GM12878 (cell line): ENCODE measurements at regions not wholly inside any gene's neighbourhood (a gene's known extent, or its start where the extent isn't known, plus 50 kb on each side); places are given as distances from the start of the nearest gene placed in this dataset.

Experiments used
- ATAC-seq: fragments of 200-7000 bp; cut with Tn5 transposase; 3 replicates; pipeline ENCODE4 v1.9.1; 2020; ENCODE audit warnings: mild to moderate bottlenecking, moderate library complexity
- BruUV-seq: library from RNA; stranded (reverse); fragments of 400-500 nt; replicated peaks from 2 replicates; lab custom pipeline; 2021; lab: Mats Ljungman, UMichigan
- CTCF ChIA-PET: fragments of 300-600 bp; sonication (Branson Sonifier 250); formaldehyde crosslinking; extraction: SDS; loops from one replicate; lab custom pipeline; 2021; ENCODE audit warnings: inconsistent platforms; lab: Yijun Ruan, JAX
- POLR2A ChIA-PET: fragments of 350-600 bp; formaldehyde crosslinking; extraction: SDS; loops from one replicate; lab custom pipeline; 2021; ENCODE audit warnings: inconsistent platforms; lab: Charles Lee
- RAD21 ChIA-PET: fragments of 300-600 bp; sonication (Branson Sonifier 250); formaldehyde crosslinking; loops from one replicate; lab custom pipeline; 2023; ENCODE audit warnings: antibody characterized with exemption; ENCODE audit not compliant: unreplicated experiment; lab: Charles Lee
- SMC1A ChIA-PET: fragments of 300-600 bp; sonication (Branson Sonifier 250); formaldehyde crosslinking; loops from one replicate; lab custom pipeline; 2023; ENCODE audit not compliant: unreplicated experiment, uncharacterized antibody; lab: Charles Lee
- DNase-seq: peaks from one replicate; pipeline ENCODE4 v3.0.0-alpha.2; 2011; ENCODE audit warnings: low read depth, low spot score
- FAIRE-seq: peaks from 3 replicates; lab custom pipeline; 2011; peaks lifted over from hg19 to GRCh38; lab: Jason Lieb, UNC
- H2AFZ ChIP-seq: 2 replicates; pipeline ENCODE4 v1.6.0; 2011; ENCODE audit warnings: low read depth, low read length, control low read depth; ENCODE audit not compliant: control insufficient read depth
- H3K27ac ChIP-seq: 2 replicates; pipeline ENCODE4 v1.5.1; 2011; ENCODE audit warnings: control low read depth; ENCODE audit not compliant: control insufficient read depth, insufficient read depth
- H3K27me3 ChIP-seq, 2 experiments: replicated peaks in 1 of 2; 2 replicates each; pipeline versions ENCODE4 v1.6.0 to v1.6.1; 2011; ENCODE audit warnings: low read length in 1 of 2; ENCODE audit not compliant: control insufficient read depth in 2 of 2, insufficient read depth in 2 of 2
- H3K36me3 ChIP-seq, 2 experiments: 2 replicates each; pipeline ENCODE4 v1.5.1; 2011; ENCODE audit warnings: low read length in 1 of 2; ENCODE audit not compliant: control insufficient read depth in 2 of 2, insufficient read depth in 2 of 2
- H3K4me1 ChIP-seq: 2 replicates; pipeline ENCODE4 v1.6.1; 2011; ENCODE audit warnings: mild to moderate bottlenecking, low read length, moderate library complexity, mixed read lengths; ENCODE audit not compliant: control insufficient read depth, insufficient read depth
- H3K4me2 ChIP-seq: 2 replicates; pipeline ENCODE4 v1.6.0; 2011; ENCODE audit warnings: control low read depth; ENCODE audit not compliant: control insufficient read depth, insufficient read depth
- H3K4me3 ChIP-seq: fragments of 200-600 bp; sonication (generic); 2 replicates; pipeline ENCODE4 v1.5.1; 2016
- H3K79me2 ChIP-seq: 2 replicates; pipeline ENCODE4 v1.6.0; 2011; ENCODE audit warnings: low read length; ENCODE audit not compliant: control insufficient read depth, insufficient read depth
- H3K9ac ChIP-seq: 2 replicates; pipeline ENCODE4 v1.8.0; 2011; ENCODE audit warnings: low read length, control low read depth, mixed read lengths; ENCODE audit not compliant: control insufficient read depth, insufficient read depth
- H3K9me3 ChIP-seq: replicated peaks from 3 replicates; pipeline ENCODE4 v1.5.1; 2011; ENCODE audit warnings: mild to moderate bottlenecking, low read length; ENCODE audit not compliant: control insufficient read depth, insufficient read depth
- H4K20me1 ChIP-seq: 2 replicates; pipeline ENCODE4 v1.6.0; 2011; ENCODE audit not compliant: control insufficient read depth, insufficient read depth
- ATF2 ChIP-seq: IDR thresholded peaks from 2 replicates; pipeline ENCODE4 v1.6.1; 2012; ENCODE audit warnings: low read length, inconsistent platforms
- CREM ChIP-seq: IDR thresholded peaks from 2 replicates; pipeline ENCODE4 v1.6.1; 2014; ENCODE audit warnings: antibody characterized with exemption, low read depth
- EZH2 ChIP-seq: IDR thresholded peaks from 2 replicates; pipeline ENCODE4 v1.6.1; 2012; ENCODE audit warnings: low read depth, mild to moderate bottlenecking, control low read depth, inconsistent platforms, low read length, borderline replicate concordance; ENCODE audit not compliant: control insufficient read depth
- FOS ChIP-seq: IDR thresholded peaks from 3 replicates; pipeline ENCODE4 v1.6.1; 2011; ENCODE audit warnings: borderline replicate concordance; ENCODE audit not compliant: insufficient read length; ENCODE audit errors: extremely low read depth
- GABPA ChIP-seq: IDR thresholded peaks from 2 replicates; pipeline ENCODE4 v1.6.1; 2014; ENCODE audit warnings: antibody characterized with exemption, low read depth, mild to moderate bottlenecking, inconsistent platforms
- KLF5 ChIP-seq: fragments of 450-650 bp; IDR thresholded peaks from 2 replicates; pipeline ENCODE4 v1.6.1; 2014; ENCODE audit warnings: mild to moderate bottlenecking; ENCODE audit not compliant: partially characterized antibody
- MLLT1 ChIP-seq: fragments of 450-650 bp; IDR thresholded peaks from 2 replicates; pipeline ENCODE4 v1.6.1; 2016; ENCODE audit warnings: mild to moderate bottlenecking
- MYB ChIP-seq: fragments of 150-350 bp; IDR thresholded peaks from 2 replicates; pipeline ENCODE4 v1.6.1; 2014; ENCODE audit warnings: mild to moderate bottlenecking, low read depth, low read length, borderline replicate concordance
- POLR2AphosphoS5 ChIP-seq: IDR thresholded peaks from 2 replicates; pipeline ENCODE4 v1.6.1; 2011; ENCODE audit warnings: mild to moderate bottlenecking, low read length, inconsistent platforms
- SMC3 ChIP-seq: IDR thresholded peaks from 2 replicates; pipeline ENCODE4 v1.6.1; 2011; ENCODE audit warnings: low read length, improper control_type of control experiment, borderline replicate concordance
- SP1 ChIP-seq: IDR thresholded peaks from one replicate; pipeline ENCODE4 v1.6.1; 2011; ENCODE audit warnings: low read depth, low read length
- SRF ChIP-seq, 2 experiments: IDR thresholded peaks; 2 replicates each; pipeline ENCODE4 v1.6.1; 2011; ENCODE audit warnings: low read depth in 2 of 2, low read length in 2 of 2, mild to moderate bottlenecking in 1 of 2, moderate library complexity in 1 of 2
- WRNIP1 ChIP-seq: IDR thresholded peaks from 2 replicates; pipeline ENCODE4 v1.6.1; 2011; ENCODE audit warnings: low read depth, low read length, improper control_type of control experiment, borderline replicate concordance
- YY1 ChIP-seq: IDR thresholded peaks from 2 replicates; pipeline ENCODE4 v1.6.1; 2011; ENCODE audit warnings: low read depth, mild to moderate bottlenecking, low read length
- ZBTB11 ChIP-seq: fragments of 450-650 bp; formaldehyde crosslinking; IDR thresholded peaks from 2 replicates; pipeline ENCODE4 v1.5.0; 2022; ENCODE audit warnings: mild to moderate bottlenecking, missing genetic modification characterization
- ZBTB33 ChIP-seq: fragments of 450-650 bp; IDR thresholded peaks from 2 replicates; pipeline ENCODE4 v1.6.1; 2017; ENCODE audit warnings: mild to moderate bottlenecking
- WGBS: methylation state at CpG from one replicate; pipeline ENCODE4 v1.1.6; 2016; ENCODE audit warnings: low lambda C conversion rate; ENCODE audit not compliant: insufficient replicate concordance, insufficient coverage; ENCODE audit errors: missing lambda C conversion rate; 5-methylcytosine and 5-hydroxymethylcytosine counted together
- in situ Hi-C: fragments of 300-500 bp; cut with MboI; formaldehyde crosslinking; loops from 9 replicates; pipeline ENCODE4 v1.14.3; 2018; ENCODE audit warnings: mixed read lengths
- intact Hi-C: fragments of 100-400 bp; cut with micrococcal nuclease; formaldehyde crosslinking; loops from one replicate; pipeline ENCODE4 v1.14.2; 2022; ENCODE audit not compliant: unreplicated experiment

- TF ChIP-seq ZBTB11 (CRISPR knock-in tag) (no peak), SMC3 (no peak), YY1 (no peak), SRF (IDR thresholded peaks at IDR 0.05; ENCODE audit: low read depth in 2 of 2, low read length in 2 of 2) (no peak)
Measured at GRCh38 chr1:58848818-58849411, 65.1 kb upstream of the JUN start (continued).

GRCh38 chr1:58849551-58849950 is 65.7 kb upstream of the JUN start:
- H3K4me2 ChIP-seq, result no peak overlapping the region
- no peaks in the 10 kb centered on the region for H4K20me1 ChIP-seq
- no peaks in the 10 kb centered on the region for H3K9me3 ChIP-seq
- no peak for ATAC-seq
- intact Hi-C loops, result no loop called here
- no TSS peak for BruUV-seq
- no peak overlapping the region for H3K27ac ChIP-seq
- in situ Hi-C loops, result no loop called here
- POLR2A ChIA-PET, result no interaction called here
- 40% methylated on average over 2 of the region's 2 CpGs for WGBS
- no peaks in the 10 kb centered on the region for H3K36me3 ChIP-seq
- H3K27me3 ChIP-seq, result no peaks in the 10 kb centered on the region
- CTCF ChIA-PET, result no interaction called here
- H2AFZ ChIP-seq, result no peak overlapping the region
- no peaks in the 10 kb centered on the region for H3K79me2 ChIP-seq
- H3K9ac ChIP-seq, result no peak overlapping the region
- no peak for DNase-seq
- no peak for FAIRE-seq
- SMC1A ChIA-PET, result no interaction called here
- no peak overlapping the region for H3K4me3 ChIP-seq
- H3K4me1 ChIP-seq, result peaks cover 2% of the 10 kb centered on the region; the same call in 1 of the 2 replicates
- RAD21 ChIA-PET, result no interaction called here
- TF ChIP-seq MLLT1, result no peak
- TF ChIP-seq EZH2, result no peak
- TF ChIP-seq FOS, result no peak
- no peak for TF ChIP-seq GABPA
- no peak for TF ChIP-seq CREM
- TF ChIP-seq ZBTB33, result no peak
- TF ChIP-seq POLR2AphosphoS5, result no peak
- no peak for TF ChIP-seq MYB
- no peak for TF ChIP-seq WRNIP1
- no peak for TF ChIP-seq SP1
- no peak for TF ChIP-seq KLF5
- no peak for TF ChIP-seq ATF2
